ENCODE measurements at regions not wholly inside any gene's neighbourhood (a gene's known extent, or its start where the extent isn't known, plus 50 kb on each side); places are given as distances from the start of the nearest gene placed in this dataset.
"Not testable (repeated sequence)": the region's sequence is repeated elsewhere in the genome, so short reads cannot be mapped to it uniquely, and the experiment has no call there.

DNA sequence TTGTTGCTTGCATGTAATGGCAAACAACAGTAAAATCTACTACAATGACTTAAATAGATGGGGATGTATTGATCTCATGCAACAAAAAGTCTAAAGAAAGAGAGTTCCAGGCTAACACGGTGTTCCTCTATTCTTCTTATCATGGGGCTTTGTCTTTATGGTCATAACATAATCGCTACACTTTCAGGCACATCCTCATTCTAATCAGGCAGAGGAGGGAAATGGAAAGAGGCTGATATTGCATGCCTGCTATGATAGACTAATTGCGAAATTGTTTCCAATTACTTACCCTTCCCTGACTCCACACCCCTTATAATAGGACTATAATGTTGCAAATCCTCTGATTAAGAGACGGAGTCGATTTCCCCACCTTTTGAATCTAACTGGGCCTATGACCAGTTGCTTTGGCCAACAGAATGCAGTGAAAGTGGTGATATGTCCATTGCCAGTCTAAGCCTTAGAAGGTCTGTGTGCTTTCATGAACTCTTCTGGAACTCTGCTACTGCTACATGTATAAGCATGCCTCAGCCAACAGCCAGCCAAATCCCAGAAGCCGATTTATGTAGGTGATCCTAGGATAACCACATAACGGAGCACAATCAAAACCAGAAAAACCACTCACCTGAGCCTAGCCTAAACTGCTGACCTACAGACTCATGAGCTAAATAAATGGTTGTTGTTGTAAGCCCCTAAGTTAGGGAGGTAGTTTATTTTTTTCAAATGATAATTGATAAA is 180.3 kb upstream of the TACR1 start:
- peaks cover 7% of the 10 kb centered on the region; the same call in 1 of the 2 replicates for H4K20me1 ChIP-seq (ENCODE audit: insufficient read depth, low read depth, low read length)
- DNase-seq = no peak
- no peaks in the 10 kb centered on the region for H3K4me1 ChIP-seq (ENCODE audit: low read length)
- H3K4me2 ChIP-seq (ENCODE audit: low read depth, low read length, poor library complexity, severe bottlenecking) = no peak overlapping the region
- H2AFZ ChIP-seq (ENCODE audit: low read length) = no peak overlapping the region
- H3K79me2 ChIP-seq (ENCODE audit: low read length) = no peaks in the 10 kb centered on the region
- H3K36me3 ChIP-seq (ENCODE audit: insufficient read depth, low read length) = no peaks in the 10 kb centered on the region
- no peaks in the 10 kb centered on the region for H3K9me3 ChIP-seq (ENCODE audit: low read length)
- no peaks in the 10 kb centered on the region for H3K27me3 ChIP-seq (ENCODE audit: low read length)
- H3K4me3 ChIP-seq (ENCODE audit: low read length) = no peak overlapping the region
- no peak overlapping the region for H3K27ac ChIP-seq (ENCODE audit: low read length)
- no peak overlapping the region for H3K9ac ChIP-seq (ENCODE audit: low read length)
- no peaks in the 10 kb centered on the region for H3K9me2 ChIP-seq (replicated peaks; ENCODE audit: insufficient read depth, low read length)

DNA sequence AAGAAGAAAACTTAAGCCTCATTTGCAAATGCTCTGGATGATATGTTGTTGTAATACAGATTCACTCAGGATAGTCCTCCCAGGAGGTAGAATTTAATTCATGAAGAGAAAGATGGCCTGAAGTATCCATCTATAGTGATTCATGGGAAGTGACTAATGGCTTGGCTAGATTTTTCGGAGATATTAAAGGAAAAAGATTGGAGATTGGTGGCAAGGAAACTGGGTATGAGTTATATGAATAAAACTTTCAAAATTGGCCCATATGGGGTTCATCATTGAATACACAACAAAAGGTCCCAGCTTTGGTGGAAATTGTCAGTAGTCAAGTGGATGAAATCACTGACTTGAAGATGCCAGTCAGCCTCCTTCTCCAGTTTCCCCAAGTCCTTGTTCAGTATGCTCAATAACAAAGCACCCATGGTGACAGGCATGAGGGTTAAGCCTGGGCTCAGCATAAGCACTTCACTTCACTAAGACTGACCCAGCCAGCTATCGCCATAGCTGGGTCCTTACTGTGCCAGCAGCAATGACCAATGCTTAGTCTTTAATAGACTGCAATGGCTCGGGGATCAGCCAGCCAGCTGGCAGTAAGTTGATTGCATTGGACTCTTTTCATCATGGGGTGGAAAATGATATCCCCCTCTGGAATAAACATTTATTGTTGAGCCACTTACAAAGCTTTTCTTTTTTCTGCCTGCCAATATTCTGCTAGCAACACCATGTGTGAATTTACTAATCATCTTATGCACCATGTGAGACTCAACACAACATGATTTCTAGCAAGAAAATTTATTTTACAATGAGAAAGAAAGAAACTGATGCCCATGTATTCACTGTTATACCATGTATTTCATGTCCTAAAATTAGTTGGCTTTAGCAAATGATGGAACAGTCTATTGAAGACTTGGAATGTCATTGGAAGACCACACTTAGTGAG is 176.6 kb upstream of the TACR1 start:
- H3K4me2 ChIP-seq (ENCODE audit: low read depth, low read length, poor library complexity, severe bottlenecking) = no peak overlapping the region
- H3K9me2 ChIP-seq (replicated peaks; ENCODE audit: insufficient read depth, low read length) = no peaks in the 10 kb centered on the region
- no peaks in the 10 kb centered on the region for H3K27me3 ChIP-seq (ENCODE audit: low read length)
- H2AFZ ChIP-seq (ENCODE audit: low read length) = no peak overlapping the region
- peaks cover 7% of the 10 kb centered on the region; the same call in 1 of the 2 replicates for H4K20me1 ChIP-seq (ENCODE audit: insufficient read depth, low read depth, low read length)
- no peak overlapping the region for H3K9ac ChIP-seq (ENCODE audit: low read length)
- DNase-seq = no peak
- no peak overlapping the region for H3K27ac ChIP-seq (ENCODE audit: low read length)
- no peaks in the 10 kb centered on the region for H3K4me1 ChIP-seq (ENCODE audit: low read length)
- H3K36me3 ChIP-seq (ENCODE audit: insufficient read depth, low read length) = no peaks in the 10 kb centered on the region
- no peak overlapping the region for H3K4me3 ChIP-seq (ENCODE audit: low read length)
- no peaks in the 10 kb centered on the region for H3K9me3 ChIP-seq (ENCODE audit: low read length)
- H3K79me2 ChIP-seq (ENCODE audit: low read length) = no peaks in the 10 kb centered on the region

DNA sequence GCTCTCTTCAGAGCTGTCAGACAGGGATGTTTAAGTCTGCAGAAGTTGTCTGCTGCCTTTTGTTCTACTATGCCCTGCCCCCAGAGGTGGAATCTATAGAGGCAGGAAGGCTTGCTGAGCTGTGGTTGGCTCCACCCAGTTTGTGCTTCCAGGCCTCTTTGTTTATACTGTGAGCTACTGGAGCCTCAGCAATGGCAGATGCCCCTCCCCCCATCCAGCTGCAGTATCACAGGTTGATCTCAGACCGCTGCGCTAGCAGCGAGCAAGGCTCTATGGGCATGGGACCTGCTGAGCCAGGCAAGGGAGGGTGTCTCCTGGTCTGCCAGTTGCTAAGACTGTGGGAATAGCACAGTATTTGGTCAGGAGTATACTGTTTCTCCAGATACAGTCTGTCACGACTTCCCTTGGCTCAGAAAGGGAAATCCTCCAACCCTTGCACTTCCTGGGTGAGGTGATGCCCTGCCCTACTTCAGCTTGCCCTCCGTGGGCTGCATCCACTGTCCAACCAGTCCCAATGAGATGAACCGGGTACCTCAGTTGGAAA is 175.2 kb upstream of the TACR1 start:
- H3K27me3 ChIP-seq (ENCODE audit: low read length); H3K27ac ChIP-seq (ENCODE audit: low read length); H3K4me2 ChIP-seq (ENCODE audit: low read depth, low read length, poor library complexity, severe bottlenecking); H2AFZ ChIP-seq (ENCODE audit: low read length); H3K9me2 ChIP-seq (replicated peaks; ENCODE audit: insufficient read depth, low read length); H3K4me1 ChIP-seq (ENCODE audit: low read length); H4K20me1 ChIP-seq (ENCODE audit: insufficient read depth, low read depth, low read length); H3K4me3 ChIP-seq (ENCODE audit: low read length); H3K79me2 ChIP-seq (ENCODE audit: low read length); H3K36me3 ChIP-seq (ENCODE audit: insufficient read depth, low read length); H3K9ac ChIP-seq (ENCODE audit: low read length); DNase-seq; H3K9me3 ChIP-seq (ENCODE audit: low read length): not testable (repeated sequence)

DNA sequence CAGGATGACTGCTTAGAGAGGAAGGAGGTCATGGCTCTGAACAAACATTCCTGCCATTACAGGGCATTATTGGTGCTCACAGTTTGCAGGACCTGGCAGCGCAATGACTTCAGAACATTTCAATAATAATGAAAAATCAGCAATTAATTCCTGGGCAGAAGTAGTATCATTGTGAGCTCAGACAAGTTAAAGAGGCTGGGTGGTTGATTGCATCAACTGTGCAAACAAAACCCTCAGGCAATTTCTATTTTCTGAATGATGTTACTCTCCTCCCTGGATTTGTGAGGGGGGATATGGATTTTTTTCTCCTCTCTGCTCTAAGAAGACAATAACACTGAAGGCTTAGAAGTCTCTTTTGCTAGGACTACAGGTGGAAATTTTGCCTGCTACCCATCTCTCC is 168.1 kb upstream of the TACR1 start:
- DNase-seq = no peak
- H3K27me3 ChIP-seq (ENCODE audit: low read length) = no peaks in the 10 kb centered on the region
- H2AFZ ChIP-seq (ENCODE audit: low read length) = no peak overlapping the region
- H3K9me2 ChIP-seq (replicated peaks; ENCODE audit: insufficient read depth, low read length) = no peaks in the 10 kb centered on the region
- no peaks in the 10 kb centered on the region for H3K4me1 ChIP-seq (ENCODE audit: low read length)
- H3K27ac ChIP-seq (ENCODE audit: low read length) = no peak overlapping the region
- H3K4me3 ChIP-seq (ENCODE audit: low read length) = no peak overlapping the region
- no peaks in the 10 kb centered on the region for H4K20me1 ChIP-seq (ENCODE audit: insufficient read depth, low read depth, low read length)
- H3K79me2 ChIP-seq (ENCODE audit: low read length) = no peaks in the 10 kb centered on the region
- H3K9ac ChIP-seq (ENCODE audit: low read length) = no peak overlapping the region
- H3K36me3 ChIP-seq (ENCODE audit: insufficient read depth, low read length) = no peaks in the 10 kb centered on the region
- H3K4me2 ChIP-seq (ENCODE audit: low read depth, low read length, poor library complexity, severe bottlenecking) = no peak overlapping the region
- H3K9me3 ChIP-seq (ENCODE audit: low read length) = no peaks in the 10 kb centered on the region

DNA sequence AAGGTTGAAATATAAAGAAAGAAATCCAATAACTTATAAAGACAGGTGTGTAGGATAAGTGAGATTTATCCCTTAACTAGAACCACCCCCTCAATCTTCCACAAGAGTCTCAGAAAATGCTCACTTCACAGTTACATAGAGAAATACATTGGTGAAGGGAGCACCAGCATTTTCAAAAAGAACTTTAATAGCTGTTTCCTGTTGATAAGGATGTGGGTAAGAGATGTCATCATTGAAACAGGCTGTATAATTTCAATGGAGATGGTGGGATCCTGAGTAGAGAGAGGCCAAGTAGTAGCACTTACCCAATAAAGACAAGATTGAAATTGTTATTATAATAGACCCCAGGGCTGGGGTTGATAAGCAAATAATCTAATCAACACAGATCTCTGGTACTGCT is 162.2 kb upstream of the TACR1 start:
- Histone ChIP-seq H3K4me2 (ENCODE audit: low read depth, low read length, poor library complexity, severe bottlenecking) (no peak overlapping the region), H3K79me2 (ENCODE audit: low read length) (no peaks in the 10 kb centered on the region), H3K27me3 (ENCODE audit: low read length) (no peaks in the 10 kb centered on the region), H3K9ac (ENCODE audit: low read length) (no peak overlapping the region), H3K36me3 (ENCODE audit: insufficient read depth, low read length) (no peaks in the 10 kb centered on the region), H3K9me2 (replicated peaks; ENCODE audit: insufficient read depth, low read length) (no peaks in the 10 kb centered on the region), H3K27ac (ENCODE audit: low read length) (no peak overlapping the region), H3K4me1 (ENCODE audit: low read length) (no peaks in the 10 kb centered on the region), H4K20me1 (ENCODE audit: insufficient read depth, low read depth, low read length) (no peaks in the 10 kb centered on the region; the same call in 1 of the 2 replicates), H3K9me3 (ENCODE audit: low read length) (no peaks in the 10 kb centered on the region), H3K4me3 (ENCODE audit: low read length) (no peak overlapping the region), H2AFZ (ENCODE audit: low read length) (no peak overlapping the region)
- DNase-seq = no peak

DNA sequence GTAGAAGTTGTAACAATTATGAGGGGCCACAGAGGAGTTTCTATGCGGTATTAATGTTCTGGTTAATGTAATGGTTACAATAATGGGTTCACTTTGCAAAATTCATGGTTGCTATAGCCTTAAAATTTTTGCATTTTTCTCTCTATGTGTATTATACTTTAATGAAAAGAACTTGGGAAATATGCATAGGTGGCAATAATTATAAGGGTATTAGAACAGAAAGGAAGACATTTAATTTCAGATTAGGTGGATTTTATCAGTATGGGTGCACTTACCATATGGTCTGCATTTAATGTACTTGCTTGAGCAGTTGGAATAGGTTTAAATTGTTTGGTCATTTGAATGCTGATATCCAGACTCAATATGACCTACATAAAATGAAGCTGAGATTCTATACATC is 161.6 kb upstream of the TACR1 start:
- Histone ChIP-seq H3K27me3 (ENCODE audit: low read length) (no peaks in the 10 kb centered on the region), H2AFZ (ENCODE audit: low read length) (no peak overlapping the region), H3K9me2 (replicated peaks; ENCODE audit: insufficient read depth, low read length) (no peaks in the 10 kb centered on the region), H3K9ac (ENCODE audit: low read length) (no peak overlapping the region), H3K4me2 (ENCODE audit: low read depth, low read length, poor library complexity, severe bottlenecking) (no peak overlapping the region), H3K36me3 (ENCODE audit: insufficient read depth, low read length) (no peaks in the 10 kb centered on the region), H3K9me3 (ENCODE audit: low read length) (no peaks in the 10 kb centered on the region), H3K79me2 (ENCODE audit: low read length) (no peaks in the 10 kb centered on the region), H3K27ac (ENCODE audit: low read length) (no peak overlapping the region), H3K4me3 (ENCODE audit: low read length) (no peak overlapping the region), H3K4me1 (ENCODE audit: low read length) (no peaks in the 10 kb centered on the region), H4K20me1 (ENCODE audit: insufficient read depth, low read depth, low read length) (no peaks in the 10 kb centered on the region; the same call in 1 of the 2 replicates)
- no peak for DNase-seq

DNA sequence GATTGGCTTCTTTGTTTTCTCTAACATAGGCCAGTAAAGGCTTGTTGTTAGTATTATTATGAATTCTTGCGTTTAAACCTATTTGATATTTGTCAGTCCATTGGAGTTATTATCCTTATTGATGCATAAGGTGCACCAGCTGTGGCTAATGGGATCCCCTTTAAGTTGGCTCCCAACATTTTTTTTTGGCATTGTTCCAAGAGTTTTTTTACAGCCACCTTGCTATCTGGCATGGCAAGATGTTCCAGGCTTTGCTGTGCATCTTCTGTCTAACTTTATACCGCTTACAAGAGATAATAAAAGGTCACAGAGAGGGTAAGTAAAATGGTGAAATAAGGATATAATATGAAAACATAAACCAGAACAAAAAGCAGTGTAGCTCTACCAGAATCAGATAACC is 157.5 kb upstream of the TACR1 start:
- H3K4me1 ChIP-seq (ENCODE audit: low read length) = no peaks in the 10 kb centered on the region
- no peak overlapping the region for H3K4me3 ChIP-seq (ENCODE audit: low read length)
- no peaks in the 10 kb centered on the region for H3K36me3 ChIP-seq (ENCODE audit: insufficient read depth, low read length)
- H4K20me1 ChIP-seq (ENCODE audit: insufficient read depth, low read depth, low read length) = peaks cover 6% of the 10 kb centered on the region
- H3K9me3 ChIP-seq (ENCODE audit: low read length) = no peaks in the 10 kb centered on the region
- no peak overlapping the region for H3K27ac ChIP-seq (ENCODE audit: low read length)
- DNase-seq = no peak
- H3K27me3 ChIP-seq (ENCODE audit: low read length) = no peaks in the 10 kb centered on the region
- H3K9me2 ChIP-seq (replicated peaks; ENCODE audit: insufficient read depth, low read length) = no peaks in the 10 kb centered on the region
- H3K79me2 ChIP-seq (ENCODE audit: low read length) = no peaks in the 10 kb centered on the region
- no peak overlapping the region for H2AFZ ChIP-seq (ENCODE audit: low read length)
- H3K9ac ChIP-seq (ENCODE audit: low read length) = no peak overlapping the region
- no peak overlapping the region for H3K4me2 ChIP-seq (ENCODE audit: low read depth, low read length, poor library complexity, severe bottlenecking)

DNA sequence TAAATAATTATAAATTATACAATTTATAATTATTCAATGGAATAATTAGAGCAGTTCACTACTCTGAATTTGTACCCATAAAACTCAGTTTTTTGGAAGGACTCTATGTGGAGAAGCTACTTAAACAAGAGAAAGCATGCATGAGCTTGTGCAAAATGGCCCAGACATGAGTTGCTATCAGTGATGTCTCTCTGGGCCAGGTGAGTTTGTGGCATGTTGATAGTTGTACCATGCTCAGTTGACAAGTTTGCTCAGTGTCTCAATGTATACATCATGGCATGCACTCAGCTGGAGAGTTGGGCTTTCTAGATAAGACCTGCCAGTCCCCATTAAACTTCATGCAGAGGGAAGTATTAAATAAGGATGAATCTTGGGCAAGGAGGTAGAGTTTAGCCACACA is 153.8 kb upstream of the TACR1 start:
- H3K9me3 ChIP-seq (ENCODE audit: low read length) = no peaks in the 10 kb centered on the region
- no peak overlapping the region for H3K27ac ChIP-seq (ENCODE audit: low read length)

More for the DNA sequence above, 153.8 kb upstream of the TACR1 start:
- H2AFZ ChIP-seq (ENCODE audit: low read length) = no peak overlapping the region
- no peaks in the 10 kb centered on the region for H3K79me2 ChIP-seq (ENCODE audit: low read length)
- H3K4me2 ChIP-seq (ENCODE audit: low read depth, low read length, poor library complexity, severe bottlenecking) = no peak overlapping the region
- H3K9ac ChIP-seq (ENCODE audit: low read length) = no peak overlapping the region
- no peak for DNase-seq
- no peaks in the 10 kb centered on the region for H3K4me1 ChIP-seq (ENCODE audit: low read length)
- H3K9me2 ChIP-seq (replicated peaks; ENCODE audit: insufficient read depth, low read length) = no peaks in the 10 kb centered on the region
- no peaks in the 10 kb centered on the region for H3K36me3 ChIP-seq (ENCODE audit: insufficient read depth, low read length)
- no peak overlapping the region for H3K4me3 ChIP-seq (ENCODE audit: low read length)
- no peaks in the 10 kb centered on the region for H3K27me3 ChIP-seq (ENCODE audit: low read length)
- H4K20me1 ChIP-seq (ENCODE audit: insufficient read depth, low read depth, low read length) = peaks cover 6% of the 10 kb centered on the region

All from Karpas-422 (cell line).